ENCODE measurements at regions not wholly inside any gene's neighbourhood (a gene's known extent, or its start where the extent isn't known, plus 50 kb on each side); places are given as distances from the start of the nearest gene placed in this dataset.

- no peak overlapping the region for H3K4me3 ChIP-seq
- H3K27ac ChIP-seq, result no peak overlapping the region
- peaks cover 9% of the 10 kb centered on the region for H3K27me3 ChIP-seq (replicated peaks)
- H3K36me3 ChIP-seq, result no peaks in the 10 kb centered on the region
- no peaks in the 10 kb centered on the region for H3K4me1 ChIP-seq (replicated peaks)
- no peaks in the 10 kb centered on the region for H3K9me3 ChIP-seq (replicated peaks)
- no peak for DNase-seq (ENCODE audit: low read depth in 1 of 2, low spot score in 2 of 2)
These were observed 80.4 kb downstream of the HSPH1 start for GRCh38 chr13:31081316-31081715.

GRCh38 chr13:31074756-31075155 is 86.9 kb downstream of the HSPH1 start:
- H3K4me3 ChIP-seq, result no peak overlapping the region
- H3K9me3 ChIP-seq (replicated peaks), result no peaks in the 10 kb centered on the region
- DNase-seq (ENCODE audit: low read depth in 1 of 2, low spot score in 2 of 2), result no peak
- no peak overlapping the region for H3K27ac ChIP-seq
- H3K4me1 ChIP-seq (replicated peaks), result no peaks in the 10 kb centered on the region
- H3K36me3 ChIP-seq, result no peaks in the 10 kb centered on the region
- H3K27me3 ChIP-seq (replicated peaks), result 0 out of 2 replicates have a peak, but pooled peaks cover 3% of the 10 kb centered on the region

GRCh38 chr13:31073859-31074718 is 87.6 kb downstream of the HSPH1 start:
- Histone ChIP-seq H3K4me3 (no peak overlapping the region), H3K9me3 (replicated peaks) (no peaks in the 10 kb centered on the region), H3K36me3 (no peaks in the 10 kb centered on the region), H3K4me1 (replicated peaks) (no peaks in the 10 kb centered on the region), H3K27ac (no peak overlapping the region), H3K27me3 (replicated peaks) (0 out of 2 replicates have a peak, but pooled peaks cover 3% of the 10 kb centered on the region)
- no peak for DNase-seq (ENCODE audit: low read depth in 1 of 2, low spot score in 2 of 2)

- Histone ChIP-seq H3K9me3 (replicated peaks) (no peaks in the 10 kb centered on the region), H3K4me1 (replicated peaks) (no peaks in the 10 kb centered on the region; the same call in 1 of the 2 replicates), H3K27ac (no peak overlapping the region), H3K36me3 (no peaks in the 10 kb centered on the region), H3K4me3 (no peak overlapping the region), H3K27me3 (replicated peaks) (0 out of 2 replicates have a peak, but pooled peaks cover 3% of the 10 kb centered on the region)
- DNase-seq (ENCODE audit: low read depth in 1 of 2, low spot score in 2 of 2), result no peak
These were observed 89.7 kb downstream of the HSPH1 start for GRCh38 chr13:31072041-31072440.

GRCh38 chr13:31069808-31070534 is 91.7 kb downstream of the HSPH1 start:
- Histone ChIP-seq H3K9me3 (replicated peaks) (no peaks in the 10 kb centered on the region), H3K4me3 (no peak overlapping the region), H3K27me3 (replicated peaks) (no peaks in the 10 kb centered on the region), H3K27ac (no peak overlapping the region), H3K36me3 (no peaks in the 10 kb centered on the region), H3K4me1 (replicated peaks) (no peaks in the 10 kb centered on the region; the same call in 1 of the 2 replicates)
- no peak for DNase-seq (ENCODE audit: low read depth in 1 of 2, low spot score in 2 of 2)

- Histone ChIP-seq H3K27me3 (replicated peaks) (no peaks in the 10 kb centered on the region), H3K4me1 (replicated peaks) (no peaks in the 10 kb centered on the region; the same call in 1 of the 2 replicates), H3K36me3 (no peaks in the 10 kb centered on the region), H3K27ac (no peak overlapping the region), H3K9me3 (replicated peaks) (no peaks in the 10 kb centered on the region), H3K4me3 (no peak overlapping the region)
- DNase-seq (ENCODE audit: low read depth in 1 of 2, low spot score in 2 of 2), result no peak
These were observed 93.6 kb downstream of the HSPH1 start for GRCh38 chr13:31068119-31068423.

GRCh38 chr13:31067416-31068118 is 94.1 kb downstream of the HSPH1 start:
- no peak overlapping the region for H3K4me3 ChIP-seq
- H3K36me3 ChIP-seq, result no peaks in the 10 kb centered on the region
- no peak overlapping the region for H3K27ac ChIP-seq
- no peaks in the 10 kb centered on the region for H3K9me3 ChIP-seq (replicated peaks)
- no peaks in the 10 kb centered on the region; the same call in 1 of the 2 replicates for H3K4me1 ChIP-seq (replicated peaks)
- no peaks in the 10 kb centered on the region for H3K27me3 ChIP-seq (replicated peaks)
- DNase-seq (ENCODE audit: low read depth in 1 of 2, low spot score in 2 of 2), result no peak

GRCh38 chr13:31064636-31065035 is 97.1 kb downstream of the HSPH1 start:
- no peaks in the 10 kb centered on the region for H3K27me3 ChIP-seq (replicated peaks)
- DNase-seq (ENCODE audit: low read depth in 1 of 2, low spot score in 2 of 2), result no peak
- no peaks in the 10 kb centered on the region; the same call in 1 of the 2 replicates for H3K4me1 ChIP-seq (replicated peaks)
- H3K27ac ChIP-seq, result no peak overlapping the region
- H3K4me3 ChIP-seq, result no peak overlapping the region
- H3K36me3 ChIP-seq, result no peaks in the 10 kb centered on the region
- no peaks in the 10 kb centered on the region for H3K9me3 ChIP-seq (replicated peaks)

GRCh38 chr13:31063772-31064171 is 97.9 kb downstream of the HSPH1 start:
- Histone ChIP-seq H3K27ac (no peak overlapping the region), H3K4me3 (no peak overlapping the region), H3K27me3 (replicated peaks) (no peaks in the 10 kb centered on the region), H3K4me1 (replicated peaks) (no peaks in the 10 kb centered on the region; the same call in 1 of the 2 replicates), H3K9me3 (replicated peaks) (no peaks in the 10 kb centered on the region), H3K36me3 (no peaks in the 10 kb centered on the region)
- DNase-seq (ENCODE audit: low read depth in 1 of 2, low spot score in 2 of 2), result no peak

- DNase-seq (ENCODE audit: low read depth in 1 of 2, low spot score in 2 of 2), result no peak
- no peaks in the 10 kb centered on the region for H3K4me1 ChIP-seq (replicated peaks)
These were observed 101.0 kb downstream of the HSPH1 start for GRCh38 chr13:31060655-31061054.

GRCh38 chr13:31060220-31060619 is 101.5 kb downstream of the HSPH1 start:
- H3K27ac ChIP-seq, result no peak overlapping the region
- DNase-seq (ENCODE audit: low read depth in 1 of 2, low spot score in 2 of 2), result no peak
- H3K4me1 ChIP-seq (replicated peaks), result no peaks in the 10 kb centered on the region
- no peaks in the 10 kb centered on the region for H3K27me3 ChIP-seq (replicated peaks)
- no peaks in the 10 kb centered on the region for H3K9me3 ChIP-seq (replicated peaks)
- H3K36me3 ChIP-seq, result no peaks in the 10 kb centered on the region
- H3K4me3 ChIP-seq, result no peak overlapping the region

More at GRCh38 chr13:31060655-31061054, 101.0 kb downstream of the HSPH1 start:
- Histone ChIP-seq H3K9me3 (replicated peaks) (no peaks in the 10 kb centered on the region), H3K27ac (no peak overlapping the region), H3K27me3 (replicated peaks) (no peaks in the 10 kb centered on the region), H3K4me3 (no peak overlapping the region), H3K36me3 (no peaks in the 10 kb centered on the region)

GRCh38 chr13:31057403-31058033 is 104.2 kb downstream of the HSPH1 start:
- H3K27ac ChIP-seq, result no peak overlapping the region
- H3K4me1 ChIP-seq (replicated peaks), result no peaks in the 10 kb centered on the region
- DNase-seq (ENCODE audit: low read depth in 1 of 2, low spot score in 2 of 2), result no peak
- H3K4me3 ChIP-seq, result no peak overlapping the region
- no peaks in the 10 kb centered on the region for H3K36me3 ChIP-seq
- H3K9me3 ChIP-seq (replicated peaks), result no peaks in the 10 kb centered on the region
- H3K27me3 ChIP-seq (replicated peaks), result no peaks in the 10 kb centered on the region

GRCh38 chr13:31056644-31057271 is 104.9 kb downstream of the HSPH1 start:
- Histone ChIP-seq H3K4me3 (no peak overlapping the region), H3K27ac (no peak overlapping the region)

More at GRCh38 chr13:31056644-31057271, 104.9 kb downstream of the HSPH1 start:
- Histone ChIP-seq H3K36me3 (no peaks in the 10 kb centered on the region), H3K27me3 (replicated peaks) (no peaks in the 10 kb centered on the region), H3K9me3 (replicated peaks) (no peaks in the 10 kb centered on the region), H3K4me1 (replicated peaks) (no peaks in the 10 kb centered on the region)
- no peak for DNase-seq (ENCODE audit: low read depth in 1 of 2, low spot score in 2 of 2)
